Dendritic cell treated with granulocyte-macrophage colony-stimulating factor and Interleukin-4, amounts not matched to agents 40 ng/mL and 50 ng/mL, for 4 days (primary cell): ENCODE measurements at regions not wholly inside any gene's neighbourhood (a gene's known extent, or its start where the extent isn't known, plus 50 kb on each side); places are given as distances from the start of the nearest gene placed in this dataset.

Experiments used
- H3K27ac Mint-ChIP-seq: one replicate; pipeline ENCODE4 v1.8.0; 2022; ENCODE audit warnings: mild to moderate bottlenecking, mixed read lengths
- H3K27me3 Mint-ChIP-seq: one replicate; pipeline ENCODE4 v1.8.0; 2022; ENCODE audit warnings: mild to moderate bottlenecking, mixed read lengths
- H3K36me3 Mint-ChIP-seq: one replicate; pipeline ENCODE4 v1.8.0; 2022; ENCODE audit warnings: low read depth, mixed read lengths
- H3K4me1 Mint-ChIP-seq: one replicate; pipeline ENCODE4 v1.8.0; 2022; ENCODE audit warnings: low read depth, mixed read lengths
- H3K4me3 Mint-ChIP-seq: one replicate; pipeline ENCODE4 v1.8.0; 2022; ENCODE audit warnings: mild to moderate bottlenecking, moderate library complexity, mixed read lengths
- H3K9me3 Mint-ChIP-seq: one replicate; pipeline ENCODE4 v1.8.0; 2022; ENCODE audit warnings: mixed read lengths
- intact Hi-C: fragments of 100-400 bp; cut with micrococcal nuclease; formaldehyde crosslinking; loops from one replicate; pipeline ENCODE4 v1.15.0; 2022

GRCh38 chr15:97684249-97684648 is 276.3 kb upstream of the ARRDC4 start:
- Mint-ChIP-seq H3K27ac (no peak overlapping the region), H3K4me1 (peaks cover 5% of the 10 kb centered on the region), H3K27me3 (no peaks in the 10 kb centered on the region), H3K9me3 (no peaks in the 10 kb centered on the region), H3K4me3 (no peak overlapping the region), H3K36me3 (no peaks in the 10 kb centered on the region)
- intact Hi-C loops: no loop called here

GRCh38 chr15:97686324-97686723 is 274.2 kb upstream of the ARRDC4 start:
- intact Hi-C loops: no loop called here
- H3K27me3 Mint-ChIP-seq: no peaks in the 10 kb centered on the region
- no peaks in the 10 kb centered on the region for H3K36me3 Mint-ChIP-seq
- no peaks in the 10 kb centered on the region for H3K9me3 Mint-ChIP-seq
- no peak overlapping the region for H3K27ac Mint-ChIP-seq
- peaks cover 5% of the 10 kb centered on the region for H3K4me1 Mint-ChIP-seq
- no peak overlapping the region for H3K4me3 Mint-ChIP-seq

- Mint-ChIP-seq H3K27ac (no peak overlapping the region), H3K9me3 (no peaks in the 10 kb centered on the region), H3K4me1 (peaks cover 12% of the 10 kb centered on the region), H3K27me3 (no peaks in the 10 kb centered on the region), H3K4me3 (no peak overlapping the region), H3K36me3 (no peaks in the 10 kb centered on the region)
- intact Hi-C loops: no loop called here
Measured at GRCh38 chr15:97687654-97688053, 272.8 kb upstream of the ARRDC4 start.

- Mint-ChIP-seq H3K36me3 (no peaks in the 10 kb centered on the region), H3K9me3 (no peaks in the 10 kb centered on the region), H3K27ac (no peak overlapping the region), H3K27me3 (no peaks in the 10 kb centered on the region), H3K4me1 (peaks cover 14% of the 10 kb centered on the region), H3K4me3 (no peak overlapping the region)
- intact Hi-C loops: no loop called here
Measured at GRCh38 chr15:97688177-97688576, 272.3 kb upstream of the ARRDC4 start.

GRCh38 chr15:97688886-97689285 is 271.6 kb upstream of the ARRDC4 start:
- H3K27me3 Mint-ChIP-seq: no peaks in the 10 kb centered on the region
- H3K9me3 Mint-ChIP-seq: no peaks in the 10 kb centered on the region
- no peak overlapping the region for H3K4me3 Mint-ChIP-seq
- intact Hi-C loops: no loop called here
- H3K36me3 Mint-ChIP-seq: no peaks in the 10 kb centered on the region
- peaks cover 14% of the 10 kb centered on the region for H3K4me1 Mint-ChIP-seq
- no peak overlapping the region for H3K27ac Mint-ChIP-seq

GRCh38 chr15:97691078-97691477 is 269.4 kb upstream of the ARRDC4 start:
- intact Hi-C loops: no loop called here
- Mint-ChIP-seq H3K27ac (no peak overlapping the region), H3K4me3 (no peak overlapping the region), H3K27me3 (no peaks in the 10 kb centered on the region), H3K9me3 (no peaks in the 10 kb centered on the region), H3K4me1 (peaks cover 9% of the 10 kb centered on the region), H3K36me3 (no peaks in the 10 kb centered on the region)

- intact Hi-C loops: no loop called here
- Mint-ChIP-seq H3K27ac (no peak overlapping the region), H3K36me3 (no peaks in the 10 kb centered on the region), H3K27me3 (no peaks in the 10 kb centered on the region), H3K9me3 (no peaks in the 10 kb centered on the region), H3K4me3 (no peak overlapping the region), H3K4me1 (peaks cover 9% of the 10 kb centered on the region)
Measured at GRCh38 chr15:97691799-97692198, 268.7 kb upstream of the ARRDC4 start.

- no peak overlapping the region for H3K27ac Mint-ChIP-seq
- no peaks in the 10 kb centered on the region for H3K36me3 Mint-ChIP-seq
- intact Hi-C loops: no loop called here
- peaks cover 6% of the 10 kb centered on the region for H3K9me3 Mint-ChIP-seq
- H3K4me1 Mint-ChIP-seq: peaks cover 9% of the 10 kb centered on the region
- H3K4me3 Mint-ChIP-seq: no peak overlapping the region
- no peaks in the 10 kb centered on the region for H3K27me3 Mint-ChIP-seq
Measured at GRCh38 chr15:97692301-97693015, 268.0 kb upstream of the ARRDC4 start.

- no peaks in the 10 kb centered on the region for H3K27me3 Mint-ChIP-seq
- H3K4me1 Mint-ChIP-seq: peaks cover 9% of the 10 kb centered on the region
- intact Hi-C loops: no loop called here
- H3K27ac Mint-ChIP-seq: no peak overlapping the region
- H3K9me3 Mint-ChIP-seq: peaks cover 13% of the 10 kb centered on the region
- H3K4me3 Mint-ChIP-seq: no peak overlapping the region
- H3K36me3 Mint-ChIP-seq: no peaks in the 10 kb centered on the region
Measured at GRCh38 chr15:97694456-97694855, 266.0 kb upstream of the ARRDC4 start.

- no peaks in the 10 kb centered on the region for H3K27me3 Mint-ChIP-seq
- intact Hi-C loops: no loop called here
- no peak overlapping the region for H3K27ac Mint-ChIP-seq
- H3K9me3 Mint-ChIP-seq: peaks cover 11% of the 10 kb centered on the region
- H3K4me1 Mint-ChIP-seq: no peaks in the 10 kb centered on the region
- no peak overlapping the region for H3K4me3 Mint-ChIP-seq
- H3K36me3 Mint-ChIP-seq: no peaks in the 10 kb centered on the region
Measured at GRCh38 chr15:97703400-97703799, 257.1 kb upstream of the ARRDC4 start.

GRCh38 chr15:97706059-97706458 is 254.4 kb upstream of the ARRDC4 start:
- H3K36me3 Mint-ChIP-seq: no peaks in the 10 kb centered on the region
- intact Hi-C loops: no loop called here
- H3K9me3 Mint-ChIP-seq: peaks cover 11% of the 10 kb centered on the region

GRCh38 chr15:97708252-97708651 is 252.3 kb upstream of the ARRDC4 start:
- intact Hi-C loops: no loop called here
- H3K9me3 Mint-ChIP-seq: peaks cover 11% of the 10 kb centered on the region
- H3K27me3 Mint-ChIP-seq: no peaks in the 10 kb centered on the region
- H3K27ac Mint-ChIP-seq: no peak overlapping the region
- no peaks in the 10 kb centered on the region for H3K4me1 Mint-ChIP-seq
- no peak overlapping the region for H3K4me3 Mint-ChIP-seq
- no peaks in the 10 kb centered on the region for H3K36me3 Mint-ChIP-seq

More at GRCh38 chr15:97706059-97706458, 254.4 kb upstream of the ARRDC4 start:
- Mint-ChIP-seq H3K4me3 (no peak overlapping the region), H3K4me1 (no peaks in the 10 kb centered on the region), H3K27me3 (no peaks in the 10 kb centered on the region), H3K27ac (no peak overlapping the region)

- H3K4me3 Mint-ChIP-seq: no peak overlapping the region
- H3K4me1 Mint-ChIP-seq: no peaks in the 10 kb centered on the region
- no peak overlapping the region for H3K27ac Mint-ChIP-seq
- no peaks in the 10 kb centered on the region for H3K27me3 Mint-ChIP-seq
- H3K36me3 Mint-ChIP-seq: no peaks in the 10 kb centered on the region
- no peaks in the 10 kb centered on the region for H3K9me3 Mint-ChIP-seq
- intact Hi-C loops: no loop called here
Measured at GRCh38 chr15:97712530-97712929, 248.0 kb upstream of the ARRDC4 start.

GRCh38 chr15:97717806-97718205 is 242.7 kb upstream of the ARRDC4 start:
- Mint-ChIP-seq H3K27ac (no peak overlapping the region), H3K4me3 (no peak overlapping the region), H3K9me3 (peaks cover 18% of the 10 kb centered on the region)

GRCh38 chr15:97718509-97718908 is 242.0 kb upstream of the ARRDC4 start:
- Mint-ChIP-seq H3K27me3 (no peaks in the 10 kb centered on the region), H3K4me1 (no peaks in the 10 kb centered on the region), H3K27ac (no peak overlapping the region), H3K9me3 (peaks cover 22% of the 10 kb centered on the region), H3K36me3 (no peaks in the 10 kb centered on the region), H3K4me3 (no peak overlapping the region)
- intact Hi-C loops: no loop called here

More at GRCh38 chr15:97717806-97718205, 242.7 kb upstream of the ARRDC4 start:
- intact Hi-C loops: no loop called here
- H3K4me1 Mint-ChIP-seq: no peaks in the 10 kb centered on the region
- H3K27me3 Mint-ChIP-seq: no peaks in the 10 kb centered on the region
- no peaks in the 10 kb centered on the region for H3K36me3 Mint-ChIP-seq
